ENCODE measurements at regions not wholly inside any gene's neighbourhood (a gene's known extent, or its start where the extent isn't known, plus 50 kb on each side); places are given as distances from the start of the nearest gene placed in this dataset.

DNA sequence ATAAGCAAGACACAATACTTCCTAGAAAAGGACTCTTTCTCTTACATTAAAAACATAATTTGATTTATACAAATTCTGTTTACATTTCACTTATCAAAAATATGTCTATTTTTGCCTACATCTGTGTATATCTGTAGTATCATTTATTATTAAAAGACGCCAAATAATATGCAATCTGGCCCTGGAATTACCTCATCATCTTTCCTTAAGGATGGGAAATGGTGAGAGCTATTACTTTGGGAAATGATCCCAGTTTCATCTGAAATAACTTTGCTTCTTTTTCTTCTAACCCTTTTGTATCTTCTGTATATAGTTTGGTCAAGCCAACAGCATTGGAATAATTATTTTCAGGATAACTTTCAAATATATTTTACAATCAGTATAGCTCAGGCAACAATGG lies 85.0 kb downstream of the FAS start:
- no peak for FAIRE-seq
- DNase-seq (ENCODE audit: insufficient read length): no peak

DNA sequence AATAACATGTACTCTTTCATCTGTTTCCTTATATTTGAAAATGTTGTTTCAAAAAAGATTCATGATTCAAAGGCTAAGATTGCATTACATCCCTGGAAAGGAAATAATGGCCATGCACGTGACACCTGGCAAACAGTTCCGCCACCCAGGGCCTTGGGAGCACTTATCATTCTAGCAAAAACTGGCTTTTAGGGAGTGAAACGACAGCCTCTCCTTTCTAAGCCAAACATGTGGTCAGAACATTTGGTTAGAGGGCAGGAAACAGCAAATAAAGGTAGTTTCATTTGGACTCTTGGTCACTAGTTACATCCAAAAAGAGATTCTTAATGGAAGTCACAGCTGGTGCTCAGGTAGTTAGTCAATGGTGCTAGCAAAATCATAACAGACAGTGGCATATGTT lies 83.5 kb downstream of the FAS start:
- FAIRE-seq: no peak
- no peak for TF ChIP-seq POLR2AphosphoS5 (IDR thresholded peaks at IDR 0.05; ENCODE audit: low read depth, low read length)
- no peak for TF ChIP-seq POLR2A (IDR thresholded peaks at IDR 0.05; ENCODE audit: low read depth, low read length)
- TF ChIP-seq TAF1 (IDR thresholded peaks at IDR 0.05; ENCODE audit: borderline replicate concordance, low read depth, low read length): no peak
- no peak for DNase-seq (ENCODE audit: insufficient read length)

More for the DNA sequence above, 85.0 kb downstream of the FAS start:
- no peak for TF ChIP-seq POLR2A (IDR thresholded peaks at IDR 0.05; ENCODE audit: low read depth, low read length)
- no peak for TF ChIP-seq POLR2AphosphoS5 (IDR thresholded peaks at IDR 0.05; ENCODE audit: low read depth, low read length)
- no peak for TF ChIP-seq TAF1 (IDR thresholded peaks at IDR 0.05; ENCODE audit: borderline replicate concordance, low read depth, low read length)

DNA sequence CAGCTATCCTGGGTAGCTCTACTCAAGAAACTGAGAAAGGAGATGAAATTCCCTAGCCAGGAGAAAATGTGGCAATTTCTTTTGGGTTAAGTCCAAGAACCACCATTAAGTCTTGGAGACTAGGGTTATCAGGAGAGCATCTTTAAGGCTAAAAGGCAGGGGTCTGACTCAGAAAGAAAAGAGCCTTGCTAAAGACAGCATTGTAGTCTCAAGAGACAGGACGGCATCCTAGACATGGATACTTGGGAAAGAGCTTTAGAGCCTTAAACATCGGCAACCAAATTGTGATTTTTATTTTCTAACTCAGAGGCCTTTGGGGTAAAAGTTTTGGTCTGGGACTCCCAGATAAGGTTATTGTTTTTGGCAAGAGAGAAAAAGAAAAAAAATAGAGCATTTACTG lies 83.1 kb downstream of the FAS start:
- DNase-seq (ENCODE audit: insufficient read length) (no peak), FAIRE-seq (no peak)
- TF ChIP-seq POLR2AphosphoS5 (IDR thresholded peaks at IDR 0.05; ENCODE audit: low read depth, low read length) (no peak), TAF1 (IDR thresholded peaks at IDR 0.05; ENCODE audit: borderline replicate concordance, low read depth, low read length) (no peak)

DNA sequence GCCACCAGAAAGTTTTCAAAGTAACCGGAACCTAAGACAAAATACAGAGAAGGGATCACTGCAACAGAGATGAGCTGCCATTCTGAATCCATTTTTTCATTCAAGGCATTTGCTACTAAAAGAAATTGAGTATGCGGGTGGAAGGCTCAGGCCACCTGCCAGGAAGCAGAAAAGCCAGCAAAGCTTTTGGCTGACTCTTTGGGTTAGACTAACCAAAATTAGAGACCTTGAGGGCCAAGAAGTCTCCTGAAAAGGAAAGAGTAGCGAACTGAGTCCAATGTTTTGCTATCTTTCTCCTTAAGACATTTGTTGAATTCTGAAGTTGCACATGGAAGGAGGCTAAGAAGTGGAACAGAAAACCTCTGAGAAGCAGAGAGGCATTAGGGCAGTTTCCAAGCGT lies 79.0 kb downstream of the FAS start:
- TF ChIP-seq POLR2A (IDR thresholded peaks at IDR 0.05; ENCODE audit: low read depth, low read length) (no peak), POLR2AphosphoS5 (IDR thresholded peaks at IDR 0.05; ENCODE audit: low read depth, low read length) (no peak), TAF1 (IDR thresholded peaks at IDR 0.05; ENCODE audit: borderline replicate concordance, low read depth, low read length) (no peak)
- FAIRE-seq (no peak), DNase-seq (ENCODE audit: insufficient read length) (no peak)
